ENCODE measurements at regions not wholly inside any gene's neighbourhood (a gene's known extent, or its start where the extent isn't known, plus 50 kb on each side); places are given as distances from the start of the nearest gene placed in this dataset.

- Histone ChIP-seq H3K27me3 (ENCODE audit: control insufficient read depth, insufficient read depth, low read length) (no peaks in the 10 kb centered on the region), H2BK120ac (ENCODE audit: low read depth, low read length) (no peak overlapping the region), H4K8ac (ENCODE audit: low read depth in 2 of 2, low read length in 2 of 2) (no peak overlapping the region), H3K79me1 (ENCODE audit: low read depth in 1 of 2, low read length in 2 of 2) (no peaks in the 10 kb centered on the region), H4K91ac (ENCODE audit: insufficient read depth, low read depth, low read length) (no peak overlapping the region), H3K36me3 (ENCODE audit: control insufficient read depth, insufficient read depth, low read length) (no peaks in the 10 kb centered on the region), H2AFZ (replicated peaks; ENCODE audit: low read length, poor library complexity) (no peak overlapping the region), H3K4ac (ENCODE audit: low read depth, low read length) (no peak overlapping the region), H3K4me1 (ENCODE audit: control insufficient read depth, insufficient read depth, low read length) (no peaks in the 10 kb centered on the region), H4K20me1 (ENCODE audit: insufficient read depth, low read length) (no peaks in the 10 kb centered on the region), H3K9me3 (ENCODE audit: control insufficient read depth, insufficient read depth, low read length) (no peaks in the 10 kb centered on the region), H3K27ac (ENCODE audit: insufficient read depth, low read length) (no peak overlapping the region), H2AK5ac (ENCODE audit: low read depth, low read length) (no peak overlapping the region), H3K9ac (ENCODE audit: low read depth, low read length) (no peak overlapping the region), H3K18ac (ENCODE audit: low read depth, low read length) (no peak overlapping the region), H4K5ac (ENCODE audit: low read depth, low read length) (no peak overlapping the region), H2BK5ac (ENCODE audit: low read depth, low read length, poor library complexity, severe bottlenecking) (no peak overlapping the region), H2AK9ac (replicated peaks; ENCODE audit: low read depth, low read length, poor library complexity) (no peak overlapping the region), H2BK15ac (ENCODE audit: low read depth, low read length) (no peak overlapping the region), H3K4me2 (ENCODE audit: low read depth, low read length) (no peak overlapping the region), H3K23ac (ENCODE audit: low read depth, low read length) (no peak overlapping the region), H3K4me3 (ENCODE audit: insufficient read depth, low read depth, low read length) (no peak overlapping the region), H3K9me1 (ENCODE audit: insufficient read depth, low read length) (no peaks in the 10 kb centered on the region), H3K14ac (replicated peaks; ENCODE audit: low read depth, low read length) (no peak overlapping the region), H3K56ac (ENCODE audit: extremely low read depth, insufficient read depth, low read length) (no peak overlapping the region), H2BK20ac (ENCODE audit: low read depth, low read length) (no peak overlapping the region)
- no peak for TF ChIP-seq NFE2L2 (IDR thresholded peaks at IDR 0.05; ENCODE audit: low read depth, low read length)
- no peak for TF ChIP-seq CHD1 (IDR thresholded peaks at IDR 0.05; ENCODE audit: low read depth, low read length)
- TF ChIP-seq FOS (IDR thresholded peaks at IDR 0.05; ENCODE audit: low read depth, low read length): no peak
- no peak for TF ChIP-seq USF2 (IDR thresholded peaks at IDR 0.05; ENCODE audit: low read depth, low read length)
- no peak for TF ChIP-seq ELK1 (IDR thresholded peaks at IDR 0.05; ENCODE audit: borderline replicate concordance, low read depth, low read length)
- no peak for TF ChIP-seq RCOR1 (IDR thresholded peaks at IDR 0.05; ENCODE audit: insufficient replicate concordance, low read length)
- TF ChIP-seq BHLHE40 (IDR thresholded peaks at IDR 0.05; ENCODE audit: low read depth, low read length): no peak
- TF ChIP-seq RAD21 (IDR thresholded peaks at IDR 0.05; ENCODE audit: low read length): no peak
- TF ChIP-seq MXI1 (IDR thresholded peaks at IDR 0.05; ENCODE audit: borderline replicate concordance, low read depth, low read length): no peak
- TF ChIP-seq, protein P1, sequence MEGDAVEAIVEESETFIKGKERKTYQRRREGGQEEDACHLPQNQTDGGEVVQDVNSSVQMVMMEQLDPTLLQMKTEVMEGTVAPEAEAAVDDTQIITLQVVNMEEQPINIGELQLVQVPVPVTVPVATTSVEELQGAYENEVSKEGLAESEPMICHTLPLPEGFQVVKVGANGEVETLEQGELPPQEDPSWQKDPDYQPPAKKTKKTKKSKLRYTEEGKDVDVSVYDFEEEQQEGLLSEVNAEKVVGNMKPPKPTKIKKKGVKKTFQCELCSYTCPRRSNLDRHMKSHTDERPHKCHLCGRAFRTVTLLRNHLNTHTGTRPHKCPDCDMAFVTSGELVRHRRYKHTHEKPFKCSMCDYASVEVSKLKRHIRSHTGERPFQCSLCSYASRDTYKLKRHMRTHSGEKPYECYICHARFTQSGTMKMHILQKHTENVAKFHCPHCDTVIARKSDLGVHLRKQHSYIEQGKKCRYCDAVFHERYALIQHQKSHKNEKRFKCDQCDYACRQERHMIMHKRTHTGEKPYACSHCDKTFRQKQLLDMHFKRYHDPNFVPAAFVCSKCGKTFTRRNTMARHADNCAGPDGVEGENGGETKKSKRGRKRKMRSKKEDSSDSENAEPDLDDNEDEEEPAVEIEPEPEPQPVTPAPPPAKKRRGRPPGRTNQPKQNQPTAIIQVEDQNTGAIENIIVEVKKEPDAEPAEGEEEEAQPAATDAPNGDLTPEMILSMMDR (conservative IDR thresholded peaks at IDR 0.05; ENCODE audit: low read depth, low read length): no peak
- no peak for TF ChIP-seq CEBPB (IDR thresholded peaks at IDR 0.05; ENCODE audit: low read depth, low read length)
- TF ChIP-seq MAZ (IDR thresholded peaks at IDR 0.05; ENCODE audit: borderline replicate concordance, low read depth, low read length): no peak
- no peak for TF ChIP-seq MAFK (IDR thresholded peaks at IDR 0.05; ENCODE audit: low read depth, low read length)
- no peak for TF ChIP-seq POLR2A (IDR thresholded peaks at IDR 0.05; ENCODE audit: low read depth, low read length)
- no peak for TF ChIP-seq SMC3 (IDR thresholded peaks at IDR 0.05; ENCODE audit: low read depth, low read length)
- no peak for TF ChIP-seq RFX5 (IDR thresholded peaks at IDR 0.05; ENCODE audit: low read depth, low read length)
- ATAC-seq (ENCODE audit: low read depth) (no peak), DNase-seq (no peak)
- BruUV-seq (replicated peaks): no TSS peak
- intact Hi-C loops (cut with micrococcal nuclease): no loop called here
- CTCF ChIA-PET: no interaction called here
- in situ Hi-C loops (cut with MboI; ENCODE audit: low sequenced_read_pairs): no loop called here
- dilution Hi-C loops (cut with HindIII; ENCODE audit: low sequenced_read_pairs, unreplicated experiment): no loop called here
- POLR2A ChIA-PET (ENCODE audit: unreplicated experiment): no interaction called here
Measured at GRCh38 chr3:147210676-147211075, 195.7 kb downstream of the ZIC4 start.
